Tibial nerve (tissue), 4 donors: ENCODE measurements at regions not wholly inside any gene's neighbourhood (a gene's known extent, or its start where the extent isn't known, plus 50 kb on each side); places are given as distances from the start of the nearest gene placed in this dataset.

Experiments
- DNase-seq, 2 donors: peaks; one replicate each; pipeline ENCODE4 v3.0.0-alpha.2; 2019; ENCODE audit warnings: low spot score in 2 of 2
- H3K27ac ChIP-seq, 4 donors: fragments of 200-600 bp; sonication (generic) in 3 of 4; one replicate each; pipeline ENCODE4 v1.5.1; 2017 to 2019; ENCODE audit warnings: mild to moderate bottlenecking in 1 of 4
- H3K27me3 ChIP-seq, 2 donors: fragments of 200-600 bp; sonication (generic) in 1 of 2; one replicate each; pipeline versions ENCODE4 v1.5.1 to v1.6.0; 2017 to 2019
- H3K36me3 ChIP-seq, 3 donors: fragments of 200-600 bp; sonication (generic); one replicate each; pipeline ENCODE4 v1.5.1; 2018 to 2019
- H3K4me1 ChIP-seq, 4 donors: fragments of 200-600 bp; sonication (generic) in 3 of 4; one replicate each; pipeline ENCODE4 v1.5.1; 2017 to 2019
- H3K4me3 ChIP-seq, 4 donors: fragments of 200-600 bp; sonication (generic) in 3 of 4; one replicate each; pipeline ENCODE4 v1.5.1; 2017 to 2019; ENCODE audit warnings: mild to moderate bottlenecking in 1 of 4, moderate library complexity in 1 of 4
- H3K9me3 ChIP-seq, 4 donors: fragments of 200-600 bp; sonication (generic) in 3 of 4; one replicate each; pipeline ENCODE4 v1.5.1; 2017 to 2019
- CTCF ChIP-seq, 5 experiments: fragments of 200-600 bp in 3 of 5; fragments of 450-650 bp in 2 of 5; sonication (generic) in 3 of 5; IDR thresholded peaks; one replicate each; pipeline ENCODE4 v1.5.1; 2016 to 2019; ENCODE audit warnings: antibody characterized with exemption in 5 of 5, mild to moderate bottlenecking in 3 of 5, moderate library complexity in 2 of 5
- EP300 ChIP-seq, 2 donors: sonication (generic); formaldehyde crosslinking; IDR thresholded peaks; one replicate each; pipeline ENCODE4 v1.6.1; 2017; ENCODE audit warnings: antibody characterized with exemption in 2 of 2, mild to moderate bottlenecking in 1 of 2
- POLR2A ChIP-seq, 2 donors: fragments of 450-650 bp; IDR thresholded peaks; one replicate each; pipeline ENCODE4 v1.6.1; 2017; ENCODE audit warnings: antibody characterized with exemption in 2 of 2, mild to moderate bottlenecking in 2 of 2, moderate library complexity in 2 of 2
- WGBS, 2 donors: methylation state at CpG; one replicate each; pipeline ENCODE4 v1.1.5; 2018; 5-methylcytosine and 5-hydroxymethylcytosine counted together

- H3K27me3 ChIP-seq: no peaks in the 10 kb centered on the region
- no peak for TF ChIP-seq CTCF (IDR thresholded peaks at IDR 0.05)
- no peak for TF ChIP-seq POLR2A (IDR thresholded peaks at IDR 0.05)
- no peak for TF ChIP-seq EP300 (IDR thresholded peaks at IDR 0.05)
- WGBS, 2 donors: 57 to 64% methylated on average over 3 of the region's 3 CpGs
- no peaks in the 10 kb centered on the region for H3K36me3 ChIP-seq
- H3K4me3 ChIP-seq: no peak overlapping the region
- no peaks in the 10 kb centered on the region for H3K4me1 ChIP-seq
- H3K9me3 ChIP-seq: no peaks in the 10 kb centered on the region
- no peak overlapping the region for H3K27ac ChIP-seq
- DNase-seq: no peak
These were observed 337.8 kb downstream of the MIAT start for GRCh38 chr22:26995235-26995634.

- no peaks in the 10 kb centered on the region for H3K9me3 ChIP-seq
- no peak for TF ChIP-seq EP300 (IDR thresholded peaks at IDR 0.05)
- TF ChIP-seq POLR2A (IDR thresholded peaks at IDR 0.05): no peak
- no peak for TF ChIP-seq CTCF (IDR thresholded peaks at IDR 0.05)
- no peaks in the 10 kb centered on the region for H3K4me1 ChIP-seq
- 70 to 79% methylated on average over 2 of the region's 2 CpGs for WGBS, 2 donors
- H3K27me3 ChIP-seq: no peaks in the 10 kb centered on the region
- H3K36me3 ChIP-seq: no peaks in the 10 kb centered on the region
- DNase-seq: no peak
- H3K4me3 ChIP-seq: no peak overlapping the region
- H3K27ac ChIP-seq: no peak overlapping the region
These were observed 338.8 kb downstream of the MIAT start for GRCh38 chr22:26996154-26996553.

GRCh38 chr22:26998129-26998528 is 340.7 kb downstream of the MIAT start:
- TF ChIP-seq POLR2A (IDR thresholded peaks at IDR 0.05) (no peak), EP300 (IDR thresholded peaks at IDR 0.05) (peak in 1 of 2 donors; percentile 53), CTCF (IDR thresholded peaks at IDR 0.05) (no peak)
- Histone ChIP-seq H3K4me1 (no peaks in the 10 kb centered on the region), H3K9me3 (no peaks in the 10 kb centered on the region), H3K36me3 (no peaks in the 10 kb centered on the region), H3K27ac (no peak overlapping the region), H3K4me3 (no peak overlapping the region), H3K27me3 (no peaks in the 10 kb centered on the region)
- DNase-seq: peak in 1 of 2 donors; percentile 19
- WGBS, 2 donors: 57 to 65% methylated on average over 3 of the region's 3 CpGs

DNA sequence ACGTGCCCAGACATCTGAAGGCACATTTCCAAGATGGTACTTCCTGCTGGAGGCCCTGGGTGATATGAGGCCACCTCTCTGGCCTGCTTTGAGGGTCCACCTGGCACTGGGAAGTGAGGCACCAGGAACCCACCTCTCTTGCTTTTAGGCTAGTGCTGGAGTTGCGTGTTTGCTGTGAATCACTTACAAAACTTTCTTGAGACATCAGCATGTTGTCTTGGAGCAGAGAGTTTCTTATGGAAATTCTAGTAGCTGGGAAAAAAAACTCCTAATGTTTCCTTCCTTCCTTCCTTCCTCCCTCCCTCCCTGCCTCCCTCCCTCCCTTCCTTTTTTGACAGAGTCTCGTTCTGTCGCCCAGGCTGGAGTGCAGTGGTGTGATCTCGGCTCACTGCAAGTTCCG is 341.3 kb downstream of the MIAT start:
- H3K27ac ChIP-seq: no peak overlapping the region
- no peaks in the 10 kb centered on the region for H3K36me3 ChIP-seq
- H3K4me3 ChIP-seq: no peak overlapping the region
- no peaks in the 10 kb centered on the region for H3K27me3 ChIP-seq
- no peak for DNase-seq
- H3K9me3 ChIP-seq: no peaks in the 10 kb centered on the region
- 32 to 43% methylated on average over 6 of the region's 6 CpGs for WGBS, 2 donors
- TF ChIP-seq POLR2A (IDR thresholded peaks at IDR 0.05) (no peak), CTCF (IDR thresholded peaks at IDR 0.05) (no peak), EP300 (IDR thresholded peaks at IDR 0.05) (no peak)
- H3K4me1 ChIP-seq: no peaks in the 10 kb centered on the region

- no peaks in the 10 kb centered on the region for H3K9me3 ChIP-seq
- no peaks in the 10 kb centered on the region for H3K27me3 ChIP-seq
- no peak overlapping the region for H3K4me3 ChIP-seq
- TF ChIP-seq EP300 (IDR thresholded peaks at IDR 0.05): peak in 1 of 2 donors; percentile 16
- TF ChIP-seq CTCF (IDR thresholded peaks at IDR 0.05): no peak
- TF ChIP-seq POLR2A (IDR thresholded peaks at IDR 0.05): no peak
- DNase-seq: no peak
- no peaks in the 10 kb centered on the region for H3K36me3 ChIP-seq
- no peaks in the 10 kb centered on the region for H3K4me1 ChIP-seq
- 58 to 67% methylated on average over 11 of the region's 11 CpGs for WGBS, 2 donors
- H3K27ac ChIP-seq: no peak overlapping the region
These were observed 345.9 kb downstream of the MIAT start for GRCh38 chr22:27003297-27003696.
